SHP77 treated with DMSO at 0.1 percent for 48 hours (cell line): ENCODE measurements at regions not wholly inside any gene's neighbourhood (a gene's known extent, or its start where the extent isn't known, plus 50 kb on each side); places are given as distances from the start of the nearest gene placed in this dataset.
A peak's percentile ranks its signal among the peaks of the same experiment; 100 is the strongest.

Experiments used
- DNase-seq: peaks from one replicate; lab custom pipeline; 2025; lab: John Stamatoyannopoulos, UW

DNA sequence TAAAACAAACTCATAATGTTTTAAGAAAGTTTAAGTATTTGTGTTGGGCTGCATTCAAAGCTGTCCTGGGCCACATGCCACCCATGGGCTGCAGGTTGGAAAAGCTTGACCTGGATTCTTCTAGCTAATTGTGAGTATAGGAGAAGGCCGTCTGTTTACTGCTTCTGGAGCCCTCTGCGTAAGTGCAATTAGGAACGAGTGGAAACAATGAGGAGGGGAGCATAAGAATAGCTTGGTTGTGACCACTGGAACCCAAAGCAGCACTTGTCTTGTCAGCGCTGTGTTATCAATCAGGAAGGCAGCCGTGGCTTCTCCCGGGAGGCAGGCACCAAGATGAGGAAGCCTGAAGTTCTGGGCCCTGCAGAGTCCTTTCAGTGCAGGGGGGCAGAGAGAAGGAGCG lies 110.4 kb upstream of the MBNL2 start:
- no peak for DNase-seq

DNA sequence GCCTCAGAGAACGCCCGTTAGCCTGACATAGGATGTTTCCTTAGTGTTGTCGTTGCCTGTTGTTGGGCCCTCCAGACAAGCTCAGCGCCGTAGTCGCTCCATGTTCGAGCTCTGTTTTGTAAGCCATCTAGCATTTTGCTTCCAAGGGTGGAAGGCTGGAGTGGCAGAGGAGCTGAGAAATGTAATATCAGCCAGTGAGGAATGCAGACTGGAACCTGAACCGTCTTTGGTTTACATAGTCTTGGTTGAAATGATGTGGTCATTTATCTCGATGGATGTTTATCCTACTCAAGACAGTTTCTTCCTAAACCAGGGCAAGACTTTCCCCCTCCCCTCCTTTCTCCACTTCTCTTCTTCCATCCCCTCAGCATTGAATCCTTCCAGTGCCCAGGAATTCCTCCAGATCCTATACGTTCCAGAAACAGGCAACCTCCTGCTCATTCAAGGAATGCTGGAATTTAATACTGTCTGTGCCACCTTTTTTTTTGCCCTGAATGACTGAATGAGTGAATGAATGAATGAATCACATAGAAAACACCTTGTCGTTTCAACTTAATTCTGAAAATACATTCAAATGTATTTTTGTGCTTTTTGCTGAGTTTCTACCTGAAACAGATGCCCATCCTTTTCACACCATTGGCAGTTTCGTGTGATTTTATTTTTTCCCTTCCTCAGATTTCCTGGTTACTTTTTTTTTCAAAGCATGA lies 109.5 kb upstream of the MBNL2 start:
- no peak for DNase-seq

DNA sequence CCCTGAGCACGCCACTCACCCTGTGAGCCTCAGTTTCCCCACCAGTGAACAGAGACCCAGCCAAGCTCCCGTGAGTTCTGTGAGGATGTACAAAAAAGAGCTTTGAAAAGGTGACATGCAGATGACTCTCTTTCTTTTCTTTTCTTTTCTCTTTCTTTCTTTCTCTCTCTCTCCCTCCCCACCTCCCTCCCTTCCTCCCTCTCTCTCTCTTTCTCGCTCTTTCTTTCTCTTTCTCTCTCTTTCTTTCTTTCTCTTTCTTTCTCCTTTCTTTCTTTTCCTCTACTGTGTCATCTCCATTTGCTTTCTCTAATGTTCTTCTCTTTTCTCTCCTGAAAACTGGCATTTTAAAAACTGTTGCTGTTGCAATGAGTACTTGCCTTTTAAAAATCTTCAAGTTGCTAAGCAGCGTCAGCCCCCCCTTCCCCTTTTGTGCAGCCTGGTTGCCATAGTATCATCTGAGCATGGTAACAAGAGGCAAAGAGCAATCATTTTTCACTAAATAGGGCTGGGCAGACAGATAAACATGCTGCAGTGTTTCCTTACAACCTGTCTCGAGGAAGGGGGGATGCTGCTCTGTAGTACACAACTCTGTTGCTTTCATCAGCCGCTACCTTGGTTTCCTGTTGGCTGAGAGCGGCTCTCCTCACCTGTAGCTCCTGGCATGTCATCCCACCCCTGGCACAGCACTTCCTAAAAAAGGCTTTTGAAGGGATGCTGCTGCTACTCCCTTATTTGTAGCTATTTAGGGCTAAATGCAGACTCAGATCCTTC lies 108.7 kb upstream of the MBNL2 start:
- DNase-seq: no peak

DNA sequence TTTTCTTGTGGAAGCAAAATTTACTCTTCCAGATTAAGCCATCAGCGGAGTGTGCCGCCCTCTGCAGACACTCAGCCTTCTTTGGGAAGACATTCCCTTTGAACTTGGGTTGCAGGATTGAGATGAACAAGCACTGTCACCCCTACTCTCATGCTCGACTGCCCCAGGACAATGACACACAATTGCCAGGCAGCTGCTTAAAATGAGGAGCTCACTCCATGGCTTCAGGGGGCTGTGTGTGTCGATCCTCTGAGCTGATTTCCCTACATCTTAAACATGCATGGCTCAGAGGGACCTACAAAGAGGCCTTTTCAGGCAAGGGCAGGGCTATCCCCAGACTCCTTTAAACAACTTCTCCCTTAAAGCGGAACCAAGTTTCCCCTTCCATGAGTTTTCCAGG lies 107.5 kb upstream of the MBNL2 start:
- no peak for DNase-seq

DNA sequence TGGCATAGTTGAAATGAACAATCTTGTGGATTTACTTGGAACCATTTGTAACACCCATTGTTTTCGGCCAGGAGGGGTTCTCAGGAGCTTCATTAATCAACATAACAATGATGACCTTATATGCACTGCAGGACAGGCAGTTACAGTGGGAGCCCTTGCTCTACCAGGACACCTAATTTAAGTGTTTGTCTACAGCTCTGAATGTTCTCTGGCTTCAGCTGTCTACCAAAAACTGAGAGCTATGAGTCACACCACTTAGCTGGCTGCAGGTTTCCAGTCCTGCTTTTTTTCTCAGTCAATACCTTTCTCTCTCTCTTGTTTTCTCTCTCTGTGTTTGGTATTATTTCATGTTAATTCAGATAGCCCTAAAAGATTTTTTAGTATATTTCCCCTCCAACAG lies 105.4 kb upstream of the MBNL2 start:
- DNase-seq: peak; percentile 96

DNA sequence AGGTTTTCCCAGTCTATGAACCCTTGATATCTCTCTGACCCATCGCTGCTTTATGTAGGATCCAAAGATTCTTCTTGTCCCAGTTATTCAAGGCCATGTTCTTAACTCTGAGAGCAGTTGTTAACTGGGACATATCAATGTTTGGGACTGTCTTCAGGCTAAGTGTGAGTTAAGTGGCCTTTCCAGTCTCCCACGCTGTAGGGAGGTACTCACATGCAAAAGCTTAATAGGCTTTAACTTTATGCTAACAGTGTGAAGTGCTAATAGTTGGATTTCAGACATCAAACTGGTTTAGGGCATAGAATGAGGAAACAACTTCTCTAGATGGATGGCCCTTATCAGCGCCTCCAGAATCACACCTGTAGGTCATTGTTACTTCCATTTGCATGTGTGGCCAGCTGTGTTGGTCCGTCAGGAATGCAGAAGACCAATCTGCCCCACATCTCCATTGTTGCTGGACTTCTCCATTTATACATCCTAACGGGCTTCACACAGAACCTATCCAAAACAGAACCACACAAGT lies 104.7 kb upstream of the MBNL2 start:
- DNase-seq: no peak

DNA sequence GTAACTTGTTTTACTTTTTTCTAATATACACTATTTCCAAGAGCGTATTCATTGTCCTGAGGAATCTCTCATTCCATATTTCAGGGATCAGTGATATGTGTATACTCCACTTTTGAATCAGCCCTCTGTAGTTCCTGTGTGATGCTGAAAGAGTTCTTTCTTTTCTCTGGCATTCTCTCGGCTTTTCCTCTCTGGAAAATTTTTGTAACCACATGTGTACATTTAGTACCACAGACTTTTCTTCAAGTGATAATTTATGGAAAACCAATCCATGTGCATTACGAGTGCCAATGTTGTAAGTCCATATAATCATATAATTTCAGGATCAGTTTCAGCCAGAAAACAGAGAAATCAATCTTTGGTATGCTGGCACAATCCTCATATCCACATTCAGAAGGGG lies 102.2 kb upstream of the MBNL2 start:
- DNase-seq: no peak

DNA sequence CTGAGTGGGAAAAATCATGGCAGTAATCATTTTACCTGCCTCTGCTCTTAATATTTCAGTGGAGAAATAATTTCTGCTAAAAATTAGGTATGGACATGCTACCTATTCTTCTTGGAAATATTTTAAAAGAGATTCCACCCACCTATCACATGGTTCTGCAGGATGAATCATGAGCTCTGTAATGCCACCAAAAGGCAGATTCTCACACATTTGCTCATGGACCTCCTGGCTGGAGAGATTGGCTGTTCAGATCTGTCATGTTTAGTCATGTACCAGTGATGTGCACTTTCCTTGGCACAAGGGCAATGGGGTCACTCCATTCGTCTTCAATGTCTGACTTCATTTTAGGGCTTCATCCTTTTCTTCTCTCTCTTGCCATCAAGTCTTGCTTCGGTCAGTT lies 101.8 kb upstream of the MBNL2 start:
- DNase-seq: no peak

DNA sequence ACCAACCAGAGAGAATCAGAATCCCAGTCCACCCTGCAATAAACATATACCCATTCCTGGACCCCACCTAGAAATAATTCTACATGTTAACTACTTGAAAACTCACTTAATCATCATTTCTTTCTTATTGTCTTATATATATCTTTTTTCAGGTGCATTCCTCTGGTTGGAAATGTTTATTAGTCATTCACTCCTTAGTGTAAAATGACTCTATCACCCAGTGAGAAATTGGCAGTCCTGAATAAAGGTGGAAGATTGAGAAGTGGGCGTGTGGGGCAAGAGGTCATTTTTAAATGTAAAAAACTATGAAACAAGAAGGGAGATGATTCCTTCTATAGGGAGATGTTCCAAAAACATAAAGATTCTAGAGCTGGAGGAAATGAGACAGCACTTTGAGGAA lies 101.2 kb upstream of the MBNL2 start:
- no peak for DNase-seq

DNA sequence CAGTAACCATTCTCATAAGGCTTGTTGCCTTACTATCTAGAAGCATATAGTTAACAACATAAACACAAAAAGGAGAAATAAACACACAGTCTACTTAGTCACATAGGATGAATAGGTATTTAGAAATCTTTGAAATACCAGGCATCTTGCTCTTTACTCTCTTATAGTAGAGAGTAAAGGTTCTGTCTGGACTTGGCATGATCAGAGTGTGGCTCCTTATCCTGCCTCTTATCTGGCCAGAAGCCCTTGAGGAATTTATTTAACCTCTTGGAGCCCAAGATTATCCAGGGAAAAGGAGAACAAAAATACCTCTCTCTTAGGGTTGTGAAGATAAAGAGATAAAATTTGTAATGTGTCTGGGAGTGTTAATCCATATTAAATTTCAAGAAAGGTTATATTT lies 100.2 kb upstream of the MBNL2 start:
- DNase-seq: no peak

DNA sequence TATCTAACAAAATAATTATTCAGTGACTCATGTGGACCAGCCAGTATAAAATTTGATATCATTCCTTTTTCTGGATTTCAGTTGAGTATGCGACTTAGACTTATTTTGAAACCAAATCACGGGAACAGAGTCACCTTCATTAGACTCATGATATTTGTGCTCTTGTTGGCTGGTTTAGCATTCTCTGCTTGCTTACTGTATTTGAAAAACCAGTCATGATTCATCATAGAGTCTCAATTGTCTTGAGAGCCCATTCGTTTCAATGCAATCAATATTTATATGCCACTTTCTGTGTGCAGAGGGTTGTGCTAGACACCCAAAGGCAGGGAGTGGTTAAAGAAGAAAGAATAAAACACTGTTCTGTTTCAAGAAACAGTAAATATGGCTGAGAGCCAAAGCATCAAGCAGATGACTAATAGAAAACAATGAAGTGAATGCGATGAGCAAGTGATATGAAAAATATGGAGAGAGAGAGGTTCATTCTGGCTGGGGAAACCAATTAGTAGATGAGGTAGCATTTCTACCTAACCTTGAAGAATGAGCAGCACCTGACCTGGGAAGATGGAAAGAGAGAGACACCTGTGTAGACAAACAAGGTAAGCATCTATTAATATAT lies 99.6 kb upstream of the MBNL2 start:
- DNase-seq: no peak

DNA sequence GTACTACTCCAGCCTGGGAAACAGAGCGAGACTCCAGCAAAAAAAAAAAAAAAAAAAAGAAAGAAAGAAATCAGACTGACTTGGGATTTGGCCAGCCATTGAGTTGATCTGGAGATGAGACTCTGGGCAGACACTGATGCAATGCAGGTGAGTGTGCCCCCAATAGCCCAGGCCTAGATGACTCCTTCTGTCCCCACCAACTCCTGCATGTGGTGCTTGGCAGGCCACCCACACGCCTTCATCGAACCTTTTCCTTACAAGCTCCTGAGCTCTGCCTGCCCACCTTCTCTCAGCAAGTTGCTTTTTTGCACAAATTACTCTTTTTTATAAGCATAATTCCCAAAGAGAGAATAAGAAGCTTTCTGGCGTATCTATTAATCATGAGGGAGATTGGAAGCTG lies 97.9 kb upstream of the MBNL2 start:
- DNase-seq: no peak

DNA sequence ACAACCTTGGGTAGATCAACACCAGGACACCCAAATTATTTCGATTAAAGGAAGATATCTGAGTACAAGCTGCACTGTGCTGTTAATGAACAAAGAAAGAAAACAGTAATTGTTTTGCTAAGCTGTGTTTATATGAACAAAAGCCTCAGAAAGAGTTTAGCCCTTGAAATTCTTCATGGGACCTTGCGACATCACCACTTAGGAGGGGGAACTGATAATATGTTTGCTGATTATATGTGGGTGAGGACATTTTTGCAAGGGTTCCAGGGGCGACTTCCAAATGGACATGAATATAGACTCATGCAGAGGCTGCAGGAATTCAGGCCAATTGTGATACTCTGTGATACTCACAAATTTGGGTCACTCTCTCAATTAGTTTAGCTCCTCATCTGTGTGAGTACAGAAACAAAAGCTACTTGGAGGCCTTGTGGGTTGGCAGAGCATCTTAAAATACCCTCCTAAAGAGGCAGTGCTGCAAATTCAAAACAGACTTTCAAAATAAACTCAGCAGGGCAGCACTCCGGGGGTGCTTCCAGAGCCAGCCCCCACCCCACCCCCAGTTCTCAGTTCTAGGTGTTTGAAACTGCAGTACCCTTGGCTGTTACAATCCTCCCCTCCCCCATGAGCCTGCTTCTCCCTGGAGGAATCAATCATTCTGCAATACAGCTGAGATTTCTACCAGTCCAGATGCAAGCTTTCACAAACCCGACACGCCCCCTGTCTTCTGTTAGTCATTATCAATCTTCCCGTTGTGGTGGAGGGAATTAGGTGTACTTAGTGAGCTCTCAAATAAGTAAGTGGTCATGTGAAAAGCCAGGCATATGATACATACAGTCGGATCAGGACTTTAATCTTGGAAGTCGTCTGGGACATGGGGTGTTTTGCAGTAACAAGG lies 97.0 kb upstream of the MBNL2 start:
- DNase-seq: peak; percentile 48

DNA sequence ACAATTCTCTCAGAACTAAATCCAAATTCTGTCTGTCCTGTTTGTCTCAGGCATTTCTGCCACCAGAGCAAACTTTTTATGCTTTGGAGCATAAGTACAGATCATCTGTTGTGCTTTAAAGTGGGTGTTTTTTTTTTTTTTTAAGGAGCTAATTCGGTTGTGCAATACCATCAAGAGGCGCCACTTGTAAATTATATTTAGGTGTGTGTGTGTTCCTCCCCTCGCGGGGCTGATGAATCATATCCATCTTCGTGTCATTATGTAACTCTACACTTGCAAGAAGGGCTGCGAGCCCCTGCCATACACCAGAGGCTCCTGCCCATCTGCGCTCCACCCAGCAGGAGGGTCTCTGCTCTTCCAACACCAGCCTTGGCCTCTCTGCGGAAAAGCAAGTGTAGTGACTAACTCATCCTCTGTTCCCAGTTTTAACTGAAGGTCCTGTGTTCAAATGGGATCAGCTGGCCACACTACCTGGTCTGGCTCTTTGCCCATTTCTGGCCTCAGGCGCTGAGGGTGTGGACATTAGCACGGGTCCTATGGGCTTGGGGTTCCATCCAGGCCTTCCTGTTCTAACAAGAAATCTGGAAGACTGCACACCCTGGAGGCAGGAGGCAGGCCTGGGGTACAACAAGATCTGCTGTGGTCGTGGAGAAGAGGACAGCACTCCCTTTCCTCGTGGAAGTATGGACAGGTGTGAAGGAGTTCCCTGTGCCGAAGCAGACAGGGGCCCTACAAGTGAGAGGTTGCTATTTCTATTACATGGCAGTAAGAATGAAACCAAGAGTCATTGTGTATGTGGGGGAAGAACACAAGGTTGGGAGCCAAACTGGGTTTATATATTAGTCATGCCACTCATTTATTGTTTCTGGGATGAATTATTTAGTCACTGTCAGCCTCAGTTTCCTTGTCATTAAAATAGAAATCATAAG lies 96.1 kb upstream of the MBNL2 start:
- DNase-seq: peak; percentile 60

DNA sequence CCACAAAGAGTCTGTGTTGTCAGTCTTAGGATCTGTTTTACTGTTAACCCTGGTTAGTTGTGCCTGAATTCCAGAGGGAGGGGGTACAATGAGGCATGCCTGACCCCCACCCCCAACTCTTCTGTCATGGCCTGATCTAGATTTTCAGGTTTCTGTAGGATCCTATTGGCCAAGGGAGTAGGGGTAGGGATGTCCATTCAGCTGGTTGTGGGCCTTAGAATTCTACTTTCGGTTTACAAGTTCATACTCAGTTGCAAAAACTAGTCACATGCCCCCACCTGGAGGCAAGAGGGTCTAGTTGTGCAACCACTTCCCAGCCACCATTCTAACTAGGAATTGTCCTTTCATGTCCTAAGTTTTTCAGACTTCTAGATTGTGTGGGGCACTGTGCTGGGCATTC lies 94.3 kb upstream of the MBNL2 start:
- DNase-seq: no peak

DNA sequence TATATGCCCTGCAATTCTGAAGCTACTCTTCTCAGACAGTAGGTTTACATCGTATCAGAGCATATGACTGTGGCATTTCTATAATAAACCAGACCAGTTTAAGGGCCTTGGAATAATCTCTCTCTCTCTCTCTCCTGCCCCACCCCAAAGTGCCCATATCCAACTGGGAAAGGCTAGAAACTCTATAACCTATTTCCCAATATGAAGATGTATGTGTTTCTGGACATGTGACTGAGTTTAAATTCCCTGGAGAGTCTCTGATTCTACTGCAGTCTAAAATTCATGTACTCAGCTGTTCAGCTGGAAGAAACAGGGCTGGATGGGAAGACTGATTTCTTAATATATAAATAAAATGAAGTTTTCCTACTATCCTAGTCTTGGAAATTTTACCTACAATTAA lies 91.9 kb upstream of the MBNL2 start:
- no peak for DNase-seq

DNA sequence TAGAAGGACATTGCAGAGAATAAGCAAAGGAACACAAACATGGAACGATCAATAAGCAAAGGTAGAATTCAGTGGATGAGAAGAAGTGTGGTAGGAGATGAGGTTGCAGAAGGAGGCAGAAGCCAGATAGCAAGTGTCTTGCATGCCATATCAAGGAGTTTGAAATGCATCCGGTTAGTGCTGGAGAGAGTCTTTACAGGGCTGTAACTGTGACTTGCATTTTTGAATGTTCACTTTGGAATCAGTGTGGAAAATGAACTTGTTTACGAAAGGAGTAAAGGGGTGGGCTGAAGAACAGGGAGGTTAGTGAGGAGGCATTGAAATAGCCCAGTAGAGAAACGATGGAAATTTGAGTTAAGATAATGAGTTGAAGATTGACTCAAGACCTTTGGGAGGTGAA lies 90.7 kb upstream of the MBNL2 start:
- DNase-seq: no peak

DNA sequence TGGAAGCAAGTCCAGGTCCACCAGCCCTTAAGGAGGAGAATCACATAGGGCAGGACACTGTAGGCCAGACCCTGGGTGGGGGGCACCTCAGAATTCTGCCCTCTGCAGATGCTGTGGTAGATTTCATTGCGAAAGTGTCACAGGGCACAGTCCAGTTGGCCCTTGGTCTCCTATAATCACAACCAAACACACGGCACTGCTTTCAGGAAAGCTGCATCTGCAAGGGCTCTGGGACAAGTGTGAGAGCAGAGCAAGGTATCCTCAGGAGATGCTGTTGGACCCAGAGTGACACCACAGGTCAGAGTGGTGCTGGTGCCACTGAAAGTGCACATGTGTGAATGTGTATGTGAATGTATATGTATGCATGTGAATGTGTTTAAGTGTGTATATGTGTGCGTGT lies 88.6 kb upstream of the MBNL2 start:
- DNase-seq: no peak

DNA sequence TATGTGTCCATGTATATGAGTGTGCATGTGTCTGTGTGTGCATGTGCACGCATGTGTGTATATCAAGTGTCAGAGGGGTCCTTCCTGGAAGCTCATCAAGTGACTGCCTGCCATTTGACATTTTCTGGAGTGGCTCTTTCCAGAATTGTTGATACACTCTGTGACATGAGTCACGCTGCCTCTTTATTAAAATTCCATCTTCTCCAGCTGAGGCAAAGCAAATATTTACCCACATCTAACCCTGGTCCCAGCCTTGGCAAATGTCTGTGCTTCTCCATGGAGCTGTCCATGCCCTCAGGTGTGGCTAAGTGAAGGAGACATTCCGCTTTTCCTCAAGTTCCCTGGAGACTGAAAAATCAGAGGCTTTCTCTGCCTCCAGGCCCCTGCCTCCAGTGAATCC lies 88.2 kb upstream of the MBNL2 start:
- peak; percentile 91 for DNase-seq

DNA sequence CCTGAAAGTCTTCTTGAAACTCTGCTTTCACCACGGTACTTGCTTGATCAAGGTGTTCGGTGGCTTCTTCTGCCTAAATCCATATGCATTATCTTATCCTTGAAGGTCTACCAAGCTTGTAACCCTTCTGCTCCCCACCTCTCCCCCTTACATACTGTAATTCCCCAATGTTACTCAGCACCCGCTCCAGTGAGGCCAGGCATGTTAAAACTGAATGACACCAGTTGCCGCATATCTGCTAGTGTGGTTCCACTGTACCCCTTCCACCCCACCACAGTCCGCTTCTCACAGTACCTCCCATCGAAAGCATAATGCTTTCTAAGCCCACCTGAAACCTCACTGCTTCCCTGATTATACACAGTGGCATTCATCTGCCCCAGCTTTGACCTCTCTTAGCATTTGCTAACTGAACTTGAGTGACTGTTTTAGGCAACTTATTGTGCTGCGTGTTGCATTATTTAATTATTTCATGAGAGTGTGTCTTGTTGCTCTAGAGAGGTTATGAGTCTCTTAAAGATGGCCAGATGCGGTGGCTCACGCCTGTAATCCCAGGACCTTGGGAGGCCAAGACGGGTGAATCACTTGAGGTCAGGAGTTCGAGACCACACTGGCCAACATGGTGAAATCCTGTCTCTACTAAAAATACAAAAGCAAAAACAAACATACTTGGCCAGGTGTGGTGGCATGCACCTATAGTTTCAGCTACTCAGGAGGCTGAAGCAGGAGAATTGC lies 87.6 kb upstream of the MBNL2 start:
- no peak for DNase-seq
